ENCODE measurements at regions not wholly inside any gene's neighbourhood (a gene's known extent, or its start where the extent isn't known, plus 50 kb on each side); places are given as distances from the start of the nearest gene placed in this dataset.

DNA sequence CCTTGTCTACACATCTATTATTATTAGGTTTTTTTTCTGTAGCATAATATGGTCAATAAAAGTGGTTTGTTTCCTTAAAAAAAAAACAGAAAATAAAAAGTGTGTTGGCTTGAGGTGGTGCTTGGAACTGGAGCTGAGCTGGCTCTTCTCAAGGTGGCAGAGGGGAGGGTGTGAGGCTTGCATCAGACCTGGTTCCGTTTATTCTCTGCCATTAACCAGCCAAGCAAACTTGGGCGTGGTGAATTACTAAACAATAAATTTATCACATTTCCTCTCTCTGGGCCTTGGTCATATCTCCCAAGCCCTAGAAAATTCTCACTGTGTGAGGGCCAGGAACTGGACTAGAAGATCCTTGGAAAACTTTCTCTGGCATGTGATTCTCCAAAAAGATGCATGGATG is 427.5 kb upstream of the MKI67 start:
- DNase-seq (ENCODE audit: low read depth), result no peak
- no peak overlapping the region for H3K4me3 ChIP-seq (ENCODE audit: low read depth, low read length)
- TF ChIP-seq, protein P1, sequence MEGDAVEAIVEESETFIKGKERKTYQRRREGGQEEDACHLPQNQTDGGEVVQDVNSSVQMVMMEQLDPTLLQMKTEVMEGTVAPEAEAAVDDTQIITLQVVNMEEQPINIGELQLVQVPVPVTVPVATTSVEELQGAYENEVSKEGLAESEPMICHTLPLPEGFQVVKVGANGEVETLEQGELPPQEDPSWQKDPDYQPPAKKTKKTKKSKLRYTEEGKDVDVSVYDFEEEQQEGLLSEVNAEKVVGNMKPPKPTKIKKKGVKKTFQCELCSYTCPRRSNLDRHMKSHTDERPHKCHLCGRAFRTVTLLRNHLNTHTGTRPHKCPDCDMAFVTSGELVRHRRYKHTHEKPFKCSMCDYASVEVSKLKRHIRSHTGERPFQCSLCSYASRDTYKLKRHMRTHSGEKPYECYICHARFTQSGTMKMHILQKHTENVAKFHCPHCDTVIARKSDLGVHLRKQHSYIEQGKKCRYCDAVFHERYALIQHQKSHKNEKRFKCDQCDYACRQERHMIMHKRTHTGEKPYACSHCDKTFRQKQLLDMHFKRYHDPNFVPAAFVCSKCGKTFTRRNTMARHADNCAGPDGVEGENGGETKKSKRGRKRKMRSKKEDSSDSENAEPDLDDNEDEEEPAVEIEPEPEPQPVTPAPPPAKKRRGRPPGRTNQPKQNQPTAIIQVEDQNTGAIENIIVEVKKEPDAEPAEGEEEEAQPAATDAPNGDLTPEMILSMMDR (IDR thresholded peaks at IDR 0.05; ENCODE audit: insufficient read depth, low read depth, low read length, missing control alignments), result no peak

- TF ChIP-seq, protein P1 (IDR thresholded peaks at IDR 0.05; ENCODE audit: insufficient read depth, low read depth, low read length, missing control alignments), result no peak
- DNase-seq (ENCODE audit: low read depth), result no peak
- no peak overlapping the region for H3K4me3 ChIP-seq (ENCODE audit: low read depth, low read length)
Measured at GRCh38 chr10:128556182-128557110, 430.2 kb upstream of the MKI67 start.

DNA sequence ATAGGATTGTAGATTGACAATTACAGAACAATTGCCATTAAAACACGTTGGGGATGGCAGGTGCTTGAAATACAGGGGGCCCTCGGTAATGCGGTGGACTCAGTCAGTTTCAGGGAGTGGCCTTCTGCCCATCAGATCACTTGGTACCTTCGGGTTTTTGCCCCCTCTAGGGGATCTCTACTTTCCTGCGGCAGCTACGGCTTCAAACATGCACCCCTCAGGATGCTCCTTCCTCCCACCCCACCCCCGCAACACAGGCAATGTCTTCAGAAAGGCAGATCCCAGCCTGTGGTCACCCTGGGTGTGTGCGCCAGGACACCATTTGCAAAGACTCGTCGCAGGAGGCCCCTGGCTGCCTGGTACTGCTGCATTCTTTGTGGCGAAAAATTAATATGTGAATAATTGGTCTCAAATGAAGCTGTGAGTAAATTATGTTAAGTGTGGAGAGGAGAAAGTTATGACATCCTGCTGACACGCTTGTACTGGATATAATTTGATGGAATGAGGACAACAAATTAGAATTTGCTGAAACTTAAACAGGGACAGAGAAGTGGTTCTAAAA is 431.0 kb upstream of the MKI67 start:
- TF ChIP-seq, protein P1 (IDR thresholded peaks at IDR 0.05; ENCODE audit: insufficient read depth, low read depth, low read length, missing control alignments), result no peak
- no peak overlapping the region for H3K4me3 ChIP-seq (ENCODE audit: low read depth, low read length)
- DNase-seq (ENCODE audit: low read depth), result no peak

GRCh38 chr10:128560406-128560805 is 434.2 kb upstream of the MKI67 start:
- H3K4me3 ChIP-seq (ENCODE audit: low read depth, low read length), result no peak overlapping the region
- TF ChIP-seq, protein P1 (IDR thresholded peaks at IDR 0.05; ENCODE audit: insufficient read depth, low read depth, low read length, missing control alignments), result no peak
- no peak for DNase-seq (ENCODE audit: low read depth)

DNA sequence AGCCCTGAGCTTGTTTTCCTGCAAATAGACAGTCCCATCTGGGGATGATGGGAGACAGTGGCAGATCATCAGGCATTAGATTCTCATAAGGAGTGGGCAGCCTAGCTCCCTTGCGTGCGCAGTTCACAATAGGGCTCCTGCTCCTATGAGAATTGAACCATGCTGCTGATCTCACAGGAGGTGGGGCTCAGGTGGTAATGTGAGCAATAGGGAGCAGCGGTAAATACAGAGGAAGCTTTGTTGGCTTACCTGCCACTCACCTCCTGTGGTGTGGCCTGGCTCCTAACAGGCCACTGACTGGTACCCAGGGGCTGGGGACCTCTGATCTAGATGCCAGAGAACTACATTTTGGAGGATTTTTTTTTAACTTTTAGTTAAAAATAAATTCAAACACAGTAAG is 434.8 kb upstream of the MKI67 start:
- TF ChIP-seq, protein P1 (IDR thresholded peaks at IDR 0.05; ENCODE audit: insufficient read depth, low read depth, low read length, missing control alignments), result no peak
- DNase-seq (ENCODE audit: low read depth), result no peak
- no peak overlapping the region for H3K4me3 ChIP-seq (ENCODE audit: low read depth, low read length)

- DNase-seq (ENCODE audit: low read depth), result no peak
- TF ChIP-seq, protein P1 (IDR thresholded peaks at IDR 0.05; ENCODE audit: insufficient read depth, low read depth, low read length, missing control alignments), result no peak
- H3K4me3 ChIP-seq (ENCODE audit: low read depth, low read length), result no peak overlapping the region
Measured at GRCh38 chr10:128563387-128563786, 437.2 kb upstream of the MKI67 start.

All from GM12865 (cell line).